Adrenal gland (tissue), 9 donors: ENCODE measurements at regions not wholly inside any gene's neighbourhood (a gene's known extent, or its start where the extent isn't known, plus 50 kb on each side); places are given as distances from the start of the nearest gene placed in this dataset.

Source experiments
- DNase-seq, 7 donors: peaks; one replicate each; pipeline ENCODE4 v3.0.0-alpha.2; 2019 to 2020
- H3K27ac ChIP-seq, 5 donors: fragments of 200-600 bp; sonication (generic) in 4 of 5; 1 replicate in 3 of 5; 2 replicates in 2 of 5; pipeline versions ENCODE4 v1.5.1 to v1.8.0; 2016 to 2020; ENCODE audit warnings: mild to moderate bottlenecking in 1 of 5
- H3K27me3 ChIP-seq: fragments of 200-600 bp; 2 replicates; pipeline ENCODE4 v1.8.0; 2021
- H3K36me3 ChIP-seq, 2 donors: fragments of 200-600 bp; replicated peaks in 1 of 2; 1 replicate in 1 of 2; 2 replicates in 1 of 2; pipeline versions ENCODE4 v1.5.1 to v1.8.0; 2018 to 2022
- H3K4me1 ChIP-seq, 2 donors: fragments of 200-600 bp; replicated peaks in 1 of 2; 1 replicate in 1 of 2; 2 replicates in 1 of 2; pipeline versions ENCODE4 v1.5.1 to v1.8.0; 2018 to 2021
- H3K4me3 ChIP-seq, 4 donors: fragments of 200-600 bp; sonication (generic) in 3 of 4; one replicate each; pipeline ENCODE4 v1.5.1; 2016 to 2018
- H3K9me3 ChIP-seq, 3 donors: fragments of 200-600 bp; sonication (generic) in 1 of 3; replicated peaks in 1 of 3; 1 replicate in 2 of 3; 2 replicates in 1 of 3; pipeline versions ENCODE4 v1.5.1 to v1.8.0; 2016 to 2021
- CTCF ChIP-seq, 6 experiments: fragments of 450-650 bp in 4 of 6; fragments of 200-600 bp in 2 of 6; sonication (generic) in 1 of 6; IDR thresholded peaks; 1 replicate in 5 of 6; 2 replicates in 1 of 6; pipeline versions ENCODE4 v1.5.1 to v1.8.0; 2016 to 2021; ENCODE audit warnings: antibody characterized with exemption in 6 of 6, mild to moderate bottlenecking in 2 of 6, moderate library complexity in 1 of 6
- POLR2A ChIP-seq, 2 donors: fragments of 450-650 bp; IDR thresholded peaks; one replicate each; pipeline ENCODE4 v1.6.1; 2017; ENCODE audit warnings: antibody characterized with exemption in 2 of 2, mild to moderate bottlenecking in 2 of 2, moderate library complexity in 1 of 2
- WGBS, 4 donors: extraction: QIAGEN DNeasy Blood & Tissue Kit in 2 of 4; methylation state at CpG; one replicate each; pipeline versions ENCODE4 v1.1.5 to v1.1.7; 2013 to 2017; 5-methylcytosine and 5-hydroxymethylcytosine counted together
- intact Hi-C, 2 donors: fragments of 100-400 bp; cut with DNase I; formaldehyde crosslinking; loops; one replicate each; pipeline versions ENCODE4 v1.14.1 to v1.15.0; 2022 to 2023
- donor health status: healthy with polysubstance abuse.
- donor health status: Bipolar disorder and iron deficiency.
- donor health status: DM: yes; HTN: yes; CAD: no.
- donor health status: DM: no; HTN: no; CAD: no.
- donor health status: DM: no; HTN: no; CAD: no.

- no peaks in the 10 kb centered on the region for H3K36me3 ChIP-seq
- intact Hi-C loops: no loop called here
- H3K27ac ChIP-seq: no peak overlapping the region
- no peaks in the 10 kb centered on the region for H3K27me3 ChIP-seq
- H3K9me3 ChIP-seq: no peaks in the 10 kb centered on the region
- TF ChIP-seq POLR2A (IDR thresholded peaks at IDR 0.05) (no peak), CTCF (IDR thresholded peaks at IDR 0.05) (no peak)
- H3K4me1 ChIP-seq: no peaks in the 10 kb centered on the region
- no peak overlapping the region for H3K4me3 ChIP-seq
- 71 to 77% (median 74%) methylated on average over 5 of the region's 5 CpGs for WGBS, 4 donors
- no peak for DNase-seq
These were observed 227.5 kb upstream of the SOX11 start for GRCh38 chr2:5464657-5465056.

GRCh38 chr2:5465859-5466258 is 226.3 kb upstream of the SOX11 start:
- intact Hi-C loops: no loop called here
- Histone ChIP-seq H3K27me3 (no peaks in the 10 kb centered on the region), H3K27ac (no peak overlapping the region), H3K4me1 (no peaks in the 10 kb centered on the region), H3K36me3 (no peaks in the 10 kb centered on the region), H3K4me3 (no peak overlapping the region), H3K9me3 (no peaks in the 10 kb centered on the region)
- WGBS, 4 donors: 65 to 75% (median 70%) methylated on average over 5 of the region's 5 CpGs
- DNase-seq: no peak
- TF ChIP-seq POLR2A (IDR thresholded peaks at IDR 0.05): no peak
- TF ChIP-seq CTCF (IDR thresholded peaks at IDR 0.05): no peak

- intact Hi-C loops: no loop called here
- no peak for TF ChIP-seq POLR2A (IDR thresholded peaks at IDR 0.05)
- no peak for TF ChIP-seq CTCF (IDR thresholded peaks at IDR 0.05)
- no peak for DNase-seq
- Histone ChIP-seq H3K27ac (no peak overlapping the region), H3K4me1 (no peaks in the 10 kb centered on the region), H3K4me3 (no peak overlapping the region), H3K27me3 (no peaks in the 10 kb centered on the region), H3K36me3 (no peaks in the 10 kb centered on the region), H3K9me3 (no peaks in the 10 kb centered on the region)
- 80 to 88% (median 84%) methylated on average over 15 of the region's 15 CpGs for WGBS, 4 donors
These were observed 224.8 kb upstream of the SOX11 start for GRCh38 chr2:5467178-5467905.

GRCh38 chr2:5472673-5473072 is 219.5 kb upstream of the SOX11 start:
- intact Hi-C loops: no loop called here
- H3K9me3 ChIP-seq: no peaks in the 10 kb centered on the region
- no peak overlapping the region for H3K4me3 ChIP-seq
- H3K4me1 ChIP-seq: no peaks in the 10 kb centered on the region
- no peak for DNase-seq
- no peaks in the 10 kb centered on the region for H3K36me3 ChIP-seq
- H3K27ac ChIP-seq: no peak overlapping the region
- H3K27me3 ChIP-seq: no peaks in the 10 kb centered on the region
- TF ChIP-seq CTCF (IDR thresholded peaks at IDR 0.05) (no peak), POLR2A (IDR thresholded peaks at IDR 0.05) (no peak)
- 76 to 83% (median 79%) methylated on average over 4 of the region's 4 CpGs for WGBS, 4 donors
